Tongue (tissue), 1 donor: ENCODE measurements at regions not wholly inside any gene's neighbourhood (a gene's known extent, or its start where the extent isn't known, plus 50 kb on each side); places are given as distances from the start of the nearest gene placed in this dataset.
"Not testable (repeated sequence)": the region's sequence is repeated elsewhere in the genome, so short reads cannot be mapped to it uniquely, and the experiment has no call there.

ENCODE experiments used
- DNase-seq: peaks from one replicate; pipeline ENCODE4 v3.0.0-alpha.2; 2015

DNA sequence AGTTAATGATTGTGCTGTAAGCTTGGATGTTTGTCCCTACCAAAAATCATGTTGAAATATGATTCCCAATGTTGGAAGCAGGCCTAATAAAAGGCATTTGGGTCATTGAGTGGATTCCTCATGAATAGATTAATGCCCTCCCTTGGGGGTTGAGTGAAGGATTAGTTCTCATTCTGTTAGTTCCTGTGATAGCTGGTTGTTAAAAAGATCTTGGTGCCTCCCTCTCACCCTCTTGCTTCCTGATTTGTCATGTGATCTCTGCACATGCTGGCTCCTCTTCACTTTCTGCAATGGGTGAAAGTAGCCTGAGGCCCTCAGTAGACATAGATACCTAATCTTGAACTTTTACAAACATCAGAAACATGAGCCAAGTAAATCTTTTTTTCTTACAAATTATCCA is 115.6 kb upstream of the HCRTR2 start:
- DNase-seq, result no peak

DNA sequence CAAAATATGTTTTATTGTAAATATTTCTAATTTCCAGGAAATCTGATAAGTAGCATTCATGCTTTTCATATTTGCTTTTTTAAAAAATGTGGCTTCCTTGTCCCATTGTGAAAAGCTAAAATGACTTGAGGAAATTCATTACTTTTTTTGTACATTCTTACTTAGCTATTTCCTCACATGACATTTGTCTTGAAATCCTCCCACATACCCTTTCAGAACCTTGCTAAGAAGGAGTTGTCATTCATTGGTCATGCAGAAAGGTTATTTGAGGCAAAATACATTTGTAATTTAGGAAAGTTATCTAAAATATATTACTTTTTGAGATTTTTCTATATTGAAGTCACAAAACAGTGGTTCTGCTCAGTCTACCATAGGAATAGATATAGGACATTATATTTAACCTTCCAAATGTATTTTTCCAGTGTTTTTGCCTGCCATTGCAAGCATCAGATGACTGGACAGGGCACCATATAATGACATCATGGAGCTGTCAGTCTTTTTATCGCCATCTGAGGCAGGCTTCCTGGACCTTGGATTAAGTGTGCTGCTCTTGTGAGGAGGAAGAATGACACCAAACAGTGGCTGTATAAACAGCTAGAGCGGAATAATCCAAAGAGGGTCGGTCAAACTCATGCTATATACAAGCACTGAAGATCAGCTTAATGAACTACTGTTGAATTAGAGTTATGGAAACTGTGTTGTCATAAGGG is 109.4 kb upstream of the HCRTR2 start:
- no peak for DNase-seq

DNA sequence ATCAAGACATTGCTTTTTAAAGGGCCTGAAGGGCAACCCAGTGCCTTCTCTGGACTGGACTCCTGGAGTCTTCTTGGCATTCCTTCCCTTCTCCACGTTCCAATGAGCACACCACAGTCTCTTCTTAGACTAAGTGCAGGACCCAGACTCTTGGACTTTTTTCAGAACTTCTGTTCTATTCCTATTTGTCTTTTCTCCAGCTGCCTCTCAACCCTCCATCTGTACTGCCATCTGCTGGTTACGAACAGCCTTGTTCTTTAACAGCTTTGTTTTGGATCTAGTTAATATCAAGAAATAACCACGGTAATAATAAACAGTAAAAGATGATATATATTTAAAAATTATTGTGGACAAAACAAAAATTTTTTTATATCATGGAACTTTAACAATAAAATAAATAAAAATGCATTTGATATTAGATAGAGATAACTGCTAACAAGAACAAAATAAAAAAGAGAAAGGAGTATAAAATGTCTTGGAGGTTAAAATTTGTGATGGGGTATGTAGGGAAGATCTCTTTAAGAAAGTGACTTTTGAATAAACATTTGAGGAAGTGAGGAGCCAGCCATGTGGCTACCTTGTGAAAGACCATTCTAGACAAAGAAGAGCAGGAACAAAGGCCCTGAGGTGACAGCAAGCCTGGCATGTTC is 105.1 kb upstream of the HCRTR2 start:
- DNase-seq, result peak; percentile 61

DNA sequence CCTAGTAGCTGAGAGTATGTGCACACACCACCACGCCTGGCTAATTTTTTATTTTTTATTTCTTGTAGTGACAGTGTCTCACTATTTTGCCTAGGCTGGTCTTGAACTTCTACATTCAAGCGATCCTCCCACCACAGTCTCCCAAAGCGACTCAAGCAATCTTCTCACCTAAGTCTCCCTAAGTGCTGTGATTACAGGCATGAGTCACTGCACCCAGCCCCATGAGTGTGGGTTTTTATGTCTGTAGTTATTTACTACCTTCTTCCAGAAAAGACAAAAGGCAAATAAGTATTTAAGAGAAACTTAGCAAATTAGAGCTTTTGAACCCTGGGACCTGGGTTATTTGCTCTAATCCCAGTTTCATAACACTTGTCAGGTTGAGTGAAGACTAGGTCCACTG is 92.3 kb upstream of the HCRTR2 start:
- DNase-seq, result no peak

DNA sequence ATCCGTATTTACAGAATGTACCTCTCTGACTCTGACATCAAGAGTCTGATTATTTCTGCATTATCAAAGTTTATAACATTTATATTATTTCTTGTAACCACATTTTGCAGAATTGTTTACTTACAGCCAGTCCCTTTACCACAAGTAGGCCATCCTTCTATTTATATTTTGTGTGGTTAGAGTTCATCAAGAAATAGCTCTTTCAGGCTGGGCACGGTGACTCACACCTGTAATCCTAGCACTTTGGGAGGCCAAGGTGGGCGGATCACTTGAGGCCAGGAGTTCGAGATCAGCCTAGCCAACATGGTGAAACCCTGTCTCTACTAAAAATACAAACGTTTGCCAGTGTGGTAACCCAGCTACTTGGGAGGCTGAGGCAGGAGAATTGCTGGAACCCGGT is 86.3 kb upstream of the HCRTR2 start:
- DNase-seq, result not testable (repeated sequence)

DNA sequence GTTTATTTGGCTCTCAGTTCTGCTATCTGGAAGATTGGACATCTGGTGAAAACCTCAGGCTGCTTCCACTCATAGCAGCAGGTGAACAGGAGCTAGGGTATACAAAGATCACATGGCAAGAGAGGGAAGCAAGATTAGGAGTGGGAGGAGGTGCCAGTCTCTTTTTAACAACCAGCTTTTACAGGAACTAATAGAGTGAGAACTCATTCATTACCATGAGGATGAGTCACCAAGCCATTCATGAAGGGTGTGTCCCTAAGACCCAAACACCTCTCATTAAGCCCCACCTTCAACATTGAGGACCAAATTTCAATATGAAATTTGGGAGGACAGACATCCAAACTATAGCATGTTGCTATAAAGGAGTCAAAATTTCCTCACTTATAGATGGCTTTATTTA is 85.4 kb upstream of the HCRTR2 start:
- DNase-seq, result no peak

DNA sequence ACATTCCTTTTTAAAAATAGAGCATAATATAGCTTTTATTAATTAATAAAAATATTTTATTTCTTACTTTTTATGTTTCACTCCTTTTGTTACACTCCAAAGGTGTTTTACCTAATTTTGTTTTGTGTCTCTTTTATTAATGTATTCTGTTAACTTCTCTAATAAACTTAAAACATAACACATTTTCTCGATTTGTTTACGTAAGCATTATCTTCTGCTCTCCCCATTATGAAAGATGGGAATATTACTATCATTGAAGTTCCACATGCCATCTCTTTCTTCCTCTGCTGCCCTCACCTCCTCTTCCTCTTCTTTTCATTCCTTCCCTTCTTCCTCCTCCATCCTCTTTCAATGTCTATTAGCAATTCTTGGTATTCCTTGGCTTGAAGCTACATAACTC is 85.0 kb upstream of the HCRTR2 start:
- no peak for DNase-seq

DNA sequence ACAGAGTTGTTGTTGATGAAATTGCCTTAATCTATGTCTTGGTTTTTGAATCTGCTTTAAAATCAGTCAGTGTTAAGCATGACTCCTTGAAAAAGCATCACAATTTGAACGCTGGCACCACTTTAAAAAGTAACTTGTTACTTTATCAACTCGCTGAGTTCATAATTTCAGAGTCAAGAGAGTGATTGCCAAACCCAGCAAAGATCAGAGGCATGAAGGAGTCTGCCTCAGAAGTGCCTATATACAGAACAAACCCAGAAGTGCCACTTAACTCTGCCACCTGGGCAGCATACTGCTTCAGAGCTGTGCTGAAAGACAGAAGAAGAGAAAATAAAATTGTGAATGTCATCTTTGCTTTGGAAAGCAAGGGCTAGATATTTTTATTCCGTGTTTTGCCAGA is 73.6 kb upstream of the HCRTR2 start:
- no peak for DNase-seq

DNA sequence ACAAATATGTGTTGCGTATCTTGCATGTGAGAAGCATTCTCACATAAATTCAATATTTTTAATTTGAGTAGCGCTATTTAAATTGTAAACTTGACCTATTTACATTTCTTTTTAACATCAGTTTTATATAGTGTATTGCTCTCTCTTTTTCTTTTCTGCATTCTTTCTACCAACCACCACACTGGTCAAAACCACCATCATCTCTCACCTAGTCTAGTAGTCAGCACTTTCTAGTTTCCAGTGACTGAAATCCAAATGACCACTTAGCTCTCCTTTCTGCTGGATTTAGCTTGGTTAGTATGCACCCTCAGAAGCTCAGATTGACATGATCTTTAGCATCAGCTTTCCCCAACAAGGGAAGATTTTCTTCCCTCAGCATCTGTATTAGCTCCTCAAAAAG is 73.2 kb upstream of the HCRTR2 start:
- no peak for DNase-seq

DNA sequence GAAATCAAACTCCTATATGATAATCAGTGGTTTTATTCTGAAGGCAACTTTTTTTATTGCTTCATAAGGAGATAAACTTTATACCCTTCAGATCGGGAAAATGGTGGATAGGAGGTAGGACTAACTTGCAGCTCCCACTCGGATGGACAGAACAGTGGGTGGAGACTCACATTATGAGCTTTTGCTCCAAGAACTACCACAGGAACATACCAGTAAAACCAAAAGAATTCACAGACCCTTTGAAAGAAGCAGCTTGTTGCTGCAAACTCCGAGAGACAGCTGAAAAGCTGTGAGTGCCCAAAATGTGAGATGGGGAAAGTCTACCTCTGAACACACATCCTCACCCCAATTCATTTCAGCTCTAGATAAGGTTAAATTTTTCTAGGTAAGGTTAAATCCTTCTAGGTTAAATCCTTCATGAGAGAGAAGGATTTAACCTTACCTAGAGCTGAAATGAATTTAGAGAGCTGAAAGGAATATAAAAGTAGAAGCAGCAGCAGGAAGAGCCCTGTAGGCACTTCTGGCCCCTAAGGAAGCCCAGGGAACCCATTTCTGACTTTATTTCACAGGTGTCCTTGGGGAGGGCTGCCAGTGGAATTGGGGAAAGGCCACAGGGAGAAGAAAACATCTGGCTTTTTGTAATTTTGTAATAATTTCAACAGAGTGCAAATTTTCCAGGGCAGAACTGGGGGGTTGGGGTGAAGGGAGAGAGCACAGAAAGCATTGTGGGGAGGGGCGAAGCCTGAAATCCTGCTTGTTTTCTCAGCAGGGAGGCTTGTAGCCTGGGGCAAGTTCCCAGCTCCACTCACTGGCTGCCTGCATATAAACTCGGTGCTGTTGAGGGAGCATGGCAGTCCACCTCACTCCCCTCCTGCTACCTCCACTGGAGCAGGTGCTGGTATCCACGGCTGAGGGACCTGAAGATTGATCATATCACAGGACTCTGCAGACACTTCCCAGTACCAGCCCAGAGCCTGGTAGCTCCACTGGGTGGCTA is 65.9 kb upstream of the HCRTR2 start:
- no peak for DNase-seq

DNA sequence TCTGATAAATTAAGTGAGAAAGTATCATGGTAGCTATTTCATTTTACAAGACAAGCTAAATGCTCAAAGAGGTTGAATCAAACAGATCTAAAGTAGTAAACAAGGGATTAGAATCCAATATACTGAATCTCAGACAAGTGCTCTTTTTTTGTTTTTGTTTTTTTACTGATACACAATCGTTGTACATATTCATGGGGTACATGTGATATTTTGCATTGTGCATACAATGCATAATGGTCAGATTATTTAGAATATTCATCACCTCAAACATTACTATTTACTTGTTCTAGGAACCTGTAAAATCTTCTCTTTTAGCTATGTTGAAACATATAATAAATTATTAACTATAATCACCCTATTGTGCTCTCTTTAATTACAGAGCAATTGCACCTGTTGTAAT is 57.0 kb upstream of the HCRTR2 start:
- no peak for DNase-seq

DNA sequence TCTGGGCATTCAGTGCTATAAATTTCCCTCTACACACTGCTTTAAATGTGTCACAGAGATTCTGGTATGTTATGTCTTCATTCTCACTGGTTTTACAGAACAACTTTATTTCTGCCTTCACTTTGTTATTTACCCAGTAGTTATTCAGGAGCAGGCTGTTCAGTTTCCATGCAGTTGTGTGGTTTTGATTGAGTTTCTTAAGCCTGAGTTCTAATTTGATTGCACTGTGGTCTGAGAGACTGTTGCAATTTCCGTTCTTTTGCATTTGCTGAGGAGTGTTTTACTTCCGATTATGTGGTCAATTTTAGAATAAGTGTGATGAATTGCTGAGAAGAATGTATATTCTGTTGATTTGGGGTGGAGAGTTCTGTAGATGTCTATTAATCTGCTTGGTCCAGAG is 50.1 kb upstream of the HCRTR2 start:
- not testable (repeated sequence) for DNase-seq
